Hematopoietic multipotent progenitor cell treated with erythropoietin and hydrocortisone succinate and interleukin-3 and kit ligand, for 15 days (in vitro differentiated cells): ENCODE measurements at regions not wholly inside any gene's neighbourhood (a gene's known extent, or its start where the extent isn't known, plus 50 kb on each side); places are given as distances from the start of the nearest gene placed in this dataset.
"Not testable (repeated sequence)": the region's sequence is repeated elsewhere in the genome, so short reads cannot be mapped to it uniquely, and the experiment has no call there.

Experiments
- DNase-seq: peaks from one replicate; pipeline ENCODE4 v3.0.0-alpha.2; 2015; ENCODE audit warnings: low spot score

- no peak for DNase-seq
These were observed 204.9 kb upstream of the PTER start for GRCh38 chr10:16231734-16232435.

- no peak for DNase-seq
These were observed 204.4 kb upstream of the PTER start for GRCh38 chr10:16232441-16232840.

- no peak for DNase-seq
These were observed 201.9 kb upstream of the PTER start for GRCh38 chr10:16234916-16235315.

- no peak for DNase-seq
These were observed 194.4 kb upstream of the PTER start for GRCh38 chr10:16242446-16242845.

- DNase-seq: no peak
These were observed 193.8 kb upstream of the PTER start for GRCh38 chr10:16242859-16243613.

- DNase-seq: not testable (repeated sequence)
These were observed 186.7 kb upstream of the PTER start for GRCh38 chr10:16250136-16250535.

- DNase-seq: no peak
These were observed 180.5 kb upstream of the PTER start for GRCh38 chr10:16256336-16256735.

GRCh38 chr10:16258291-16259040, 178.3 kb upstream of the PTER start:
- no peak for DNase-seq

- DNase-seq: no peak
These were observed 177.1 kb upstream of the PTER start for GRCh38 chr10:16259726-16260125.

GRCh38 chr10:16260388-16260787, 176.4 kb upstream of the PTER start:
- no peak for DNase-seq

- DNase-seq: no peak
These were observed 165.2 kb upstream of the PTER start for GRCh38 chr10:16271571-16271970.

GRCh38 chr10:16274911-16275310, 161.9 kb upstream of the PTER start:
- no peak for DNase-seq

- no peak for DNase-seq
These were observed 156.2 kb upstream of the PTER start for GRCh38 chr10:16280595-16280994.

- DNase-seq: no peak
These were observed 144.4 kb upstream of the PTER start for GRCh38 chr10:16292366-16292765.

- DNase-seq: no peak
These were observed 139.7 kb upstream of the PTER start for GRCh38 chr10:16297069-16297468.

GRCh38 chr10:16297642-16298041, 139.2 kb upstream of the PTER start:
- no peak for DNase-seq

GRCh38 chr10:16304311-16304710, 132.5 kb upstream of the PTER start:
- no peak for DNase-seq

- no peak for DNase-seq
These were observed 126.4 kb upstream of the PTER start for GRCh38 chr10:16310440-16310839.

- DNase-seq: no peak
These were observed 122.6 kb upstream of the PTER start for GRCh38 chr10:16314259-16314658.

- DNase-seq: no peak
These were observed 119.9 kb upstream of the PTER start for GRCh38 chr10:16316733-16317390.

GRCh38 chr10:16341637-16342036, 95.2 kb upstream of the PTER start:
- DNase-seq: no peak

GRCh38 chr10:16348891-16349290, 87.9 kb upstream of the PTER start:
- DNase-seq: no peak
